ENCODE measurements at regions not wholly inside any gene's neighbourhood (a gene's known extent, or its start where the extent isn't known, plus 50 kb on each side); places are given as distances from the start of the nearest gene placed in this dataset.
"Not testable (repeated sequence)": the region's sequence is repeated elsewhere in the genome, so short reads cannot be mapped to it uniquely, and the experiment has no call there.

DNA sequence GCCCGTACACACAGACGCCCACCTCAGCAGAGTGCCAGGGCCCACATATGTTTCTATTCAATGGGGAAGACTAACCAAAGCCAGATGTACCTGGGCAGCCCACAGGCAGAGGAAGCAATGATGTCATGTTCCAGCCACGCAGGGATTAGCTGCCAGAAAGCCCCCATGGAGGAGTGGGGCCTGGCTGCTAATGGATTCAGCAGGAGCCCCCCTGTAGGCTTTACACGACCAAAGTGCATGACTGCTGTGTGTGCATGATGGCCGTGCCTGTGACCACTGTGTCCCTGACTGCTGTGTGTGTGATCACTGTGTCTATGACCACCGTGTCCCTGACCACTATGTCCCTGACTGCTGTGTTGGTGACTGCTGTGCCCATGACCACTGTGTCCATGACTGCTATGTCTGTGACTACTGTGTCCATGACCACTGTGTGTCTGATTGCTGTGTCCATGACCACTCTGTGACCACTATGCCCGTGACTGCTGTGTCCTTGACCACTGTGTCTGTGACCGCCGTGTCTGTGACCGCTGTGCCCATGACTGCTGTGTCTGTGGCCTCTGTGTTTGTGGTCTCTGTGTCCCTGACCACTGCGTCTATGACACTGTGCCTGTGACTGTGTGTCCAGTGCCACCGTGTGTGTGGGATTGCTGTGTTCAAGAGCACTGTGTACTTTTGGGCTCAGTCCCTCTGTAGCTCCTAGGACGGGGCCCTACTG lies 409.3 kb downstream of the RPS24 start:
- no peak for DNase-seq

DNA sequence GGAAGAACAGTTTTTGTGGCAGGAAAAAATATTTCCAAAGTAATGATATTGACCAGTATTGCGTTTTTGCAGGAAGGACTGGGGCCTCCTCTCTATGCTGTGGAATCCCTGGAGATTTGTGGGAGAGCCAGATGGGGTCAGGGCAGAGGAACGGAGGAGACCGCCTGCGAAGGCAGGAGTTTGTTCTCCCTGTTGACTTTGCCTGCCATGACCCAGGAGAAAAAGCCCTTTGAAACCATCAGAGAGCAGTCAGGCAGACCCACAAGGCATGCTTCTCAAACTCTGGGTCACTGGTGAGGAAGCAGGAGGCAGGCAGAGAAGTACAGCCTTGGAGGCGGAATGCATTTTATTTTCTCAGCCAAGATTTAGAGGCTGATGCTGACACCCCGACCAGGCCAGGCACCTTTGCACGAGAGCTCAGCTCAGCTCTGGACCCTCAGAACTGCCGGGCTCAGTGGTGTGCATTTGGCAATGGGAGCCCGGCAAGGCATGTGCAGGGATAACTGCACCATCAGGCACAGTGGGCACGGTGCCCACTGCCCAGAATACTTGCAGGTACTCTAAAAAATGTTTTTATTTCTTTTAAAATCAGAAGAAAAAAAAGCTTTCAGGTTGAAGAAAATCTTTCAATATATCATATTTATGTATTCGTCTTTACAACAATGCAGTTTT lies 410.4 kb downstream of the RPS24 start:
- no peak for DNase-seq

GRCh38 chr10:78444741-78445140 lies 411.1 kb downstream of the RPS24 start:
- not testable (repeated sequence) for DNase-seq

- DNase-seq, result no peak
Measured at GRCh38 chr10:78445308-78445707, 411.6 kb downstream of the RPS24 start.

GRCh38 chr10:78448470-78448869 lies 414.8 kb downstream of the RPS24 start:
- no peak for DNase-seq

- DNase-seq, result no peak
Measured at GRCh38 chr10:78448994-78449418, 415.3 kb downstream of the RPS24 start.

DNA sequence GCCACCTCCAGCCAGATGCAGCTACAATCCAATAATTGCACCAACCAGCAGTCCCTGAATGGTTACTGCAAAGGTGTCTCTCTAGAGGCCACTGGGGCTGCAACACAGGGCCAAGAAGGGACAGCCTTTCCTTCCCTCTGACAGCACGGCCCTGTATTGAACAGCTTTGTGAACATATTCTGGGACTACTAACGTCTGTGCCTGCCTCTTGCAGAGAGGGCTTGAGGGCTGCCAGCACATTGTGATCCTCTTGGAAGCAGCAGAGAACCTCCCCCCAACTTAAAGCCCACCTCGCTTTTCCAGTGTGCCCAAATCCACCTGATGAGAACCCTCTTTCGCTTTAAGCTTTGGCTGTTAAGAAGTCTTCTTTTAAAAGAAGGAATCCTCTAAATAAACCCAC lies 415.9 kb downstream of the RPS24 start:
- no peak for DNase-seq

- DNase-seq, result no peak
Measured at GRCh38 chr10:78450239-78450638, 416.6 kb downstream of the RPS24 start.

DNA sequence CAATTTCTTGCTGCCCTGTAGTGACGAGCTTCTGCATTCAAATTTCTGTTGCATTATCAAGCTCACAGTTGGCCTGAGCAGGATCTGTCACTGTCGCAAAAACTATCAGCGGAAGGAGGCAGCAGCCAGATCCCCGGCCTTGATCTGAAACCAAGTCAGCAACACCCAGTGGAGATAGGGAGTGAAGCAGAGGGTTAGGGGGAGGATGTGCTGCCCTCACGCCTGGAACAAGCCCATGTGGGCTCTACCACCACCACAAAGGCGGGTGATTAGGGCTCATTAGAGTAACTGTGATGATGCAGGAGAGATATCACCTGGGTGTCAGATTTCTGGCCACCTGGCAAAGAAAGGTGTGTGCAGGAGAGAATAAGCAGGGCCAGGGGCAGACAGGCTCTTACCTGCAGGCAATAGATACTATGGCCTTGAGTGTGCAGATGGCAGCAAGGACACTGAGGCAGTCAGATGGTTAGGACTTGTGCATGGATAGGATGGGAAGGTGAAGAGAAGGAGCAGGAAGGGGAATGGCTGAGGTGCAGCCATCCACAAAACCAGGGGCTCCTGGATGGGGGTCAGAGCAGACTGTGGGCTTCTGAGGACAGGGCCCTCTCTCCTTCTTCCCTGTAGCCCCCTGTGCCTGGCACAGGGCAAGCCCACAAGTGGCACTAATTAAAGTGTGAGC lies 417.3 kb downstream of the RPS24 start:
- DNase-seq, result no peak

- no peak for DNase-seq
Measured at GRCh38 chr10:78451592-78451991, 417.9 kb downstream of the RPS24 start.

GRCh38 chr10:78454123-78454645 lies 420.5 kb downstream of the RPS24 start:
- DNase-seq, result no peak

GRCh38 chr10:78455236-78455635 lies 421.6 kb downstream of the RPS24 start:
- no peak for DNase-seq

GRCh38 chr10:78455811-78456210 lies 422.1 kb downstream of the RPS24 start:
- no peak for DNase-seq

DNA sequence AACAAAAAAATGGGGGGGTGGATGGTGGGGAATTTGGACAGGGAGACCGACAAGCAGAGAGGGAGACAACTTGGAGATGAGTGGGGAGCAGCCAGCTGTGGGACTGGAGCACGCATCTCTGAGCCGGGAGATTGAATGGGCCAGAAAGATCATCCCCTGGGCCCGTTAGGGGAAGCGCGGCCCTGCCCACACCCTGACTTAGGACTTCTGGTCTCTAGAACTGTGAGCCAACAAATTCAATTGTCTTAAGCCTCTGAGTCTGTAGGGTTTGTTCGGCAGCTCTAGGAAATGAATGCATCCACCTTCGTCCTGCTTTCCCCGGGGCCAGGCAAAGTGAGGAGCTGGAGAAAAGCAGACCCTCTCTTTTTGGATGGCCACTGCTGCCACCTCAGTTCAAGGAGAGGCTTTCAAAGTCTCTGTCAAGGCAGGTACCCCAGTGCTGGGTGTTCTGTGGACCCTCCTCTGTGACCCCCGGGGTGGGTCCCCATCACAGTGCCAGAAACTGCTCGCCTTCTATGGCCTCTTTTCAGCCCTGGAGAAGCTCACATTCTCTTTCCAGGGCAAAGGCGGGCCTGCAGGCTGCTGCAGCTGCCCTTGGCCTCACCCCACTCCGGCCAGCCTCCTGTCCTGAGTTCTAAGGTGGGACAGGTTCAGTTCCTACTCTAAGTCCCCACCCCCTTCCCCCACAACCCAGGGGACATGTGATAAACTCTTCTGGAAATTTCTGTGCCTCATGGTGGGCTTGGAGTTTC lies 423.2 kb downstream of the RPS24 start:
- no peak for DNase-seq

- DNase-seq, result no peak
Measured at GRCh38 chr10:78457804-78458482, 424.3 kb downstream of the RPS24 start.

GRCh38 chr10:78458983-78459638 lies 425.4 kb downstream of the RPS24 start:
- no peak for DNase-seq

- no peak for DNase-seq
Measured at GRCh38 chr10:78459639-78460037, 426.0 kb downstream of the RPS24 start.

GRCh38 chr10:78460204-78460603 lies 426.5 kb downstream of the RPS24 start:
- DNase-seq, result no peak

GRCh38 chr10:78461333-78461732 lies 427.7 kb downstream of the RPS24 start:
- DNase-seq, result no peak

GRCh38 chr10:78462176-78462575 lies 428.5 kb downstream of the RPS24 start:
- DNase-seq, result no peak

DNA sequence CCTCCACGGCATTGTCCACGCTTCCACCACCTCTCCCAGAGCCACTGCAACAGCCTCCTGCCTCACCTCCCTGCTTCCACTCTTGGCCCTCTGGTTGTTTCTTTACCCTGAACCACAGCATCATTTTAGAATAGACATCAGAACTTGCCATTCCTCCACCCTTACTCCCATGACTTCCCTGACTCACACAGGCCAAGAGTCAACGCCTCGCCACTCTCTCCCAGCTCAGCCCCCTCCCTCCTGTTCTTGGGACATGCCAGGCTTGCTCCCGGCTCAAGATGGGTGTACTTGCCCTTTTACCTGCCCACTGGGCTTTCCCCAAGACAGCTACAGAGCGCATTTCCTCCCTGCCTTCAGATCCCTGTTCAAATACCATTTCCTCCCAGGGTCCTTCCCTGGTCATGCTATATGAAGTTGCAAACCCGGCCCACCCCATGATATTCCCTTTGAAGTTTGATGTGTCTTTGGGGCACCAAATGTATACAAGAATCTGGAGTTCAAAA lies 429.1 kb downstream of the RPS24 start:
- DNase-seq, result no peak
